Hematopoietic multipotent progenitor cell treated with erythropoietin and hydrocortisone succinate and interleukin-3 and kit ligand, for 4 days (in vitro differentiated cells): ENCODE measurements at regions not wholly inside any gene's neighbourhood (a gene's known extent, or its start where the extent isn't known, plus 50 kb on each side); places are given as distances from the start of the nearest gene placed in this dataset.
"Not testable (repeated sequence)": the region's sequence is repeated elsewhere in the genome, so short reads cannot be mapped to it uniquely, and the experiment has no call there.

Experiments
- DNase-seq: peaks from one replicate; pipeline ENCODE4 v3.0.0-alpha.2; 2015

DNA sequence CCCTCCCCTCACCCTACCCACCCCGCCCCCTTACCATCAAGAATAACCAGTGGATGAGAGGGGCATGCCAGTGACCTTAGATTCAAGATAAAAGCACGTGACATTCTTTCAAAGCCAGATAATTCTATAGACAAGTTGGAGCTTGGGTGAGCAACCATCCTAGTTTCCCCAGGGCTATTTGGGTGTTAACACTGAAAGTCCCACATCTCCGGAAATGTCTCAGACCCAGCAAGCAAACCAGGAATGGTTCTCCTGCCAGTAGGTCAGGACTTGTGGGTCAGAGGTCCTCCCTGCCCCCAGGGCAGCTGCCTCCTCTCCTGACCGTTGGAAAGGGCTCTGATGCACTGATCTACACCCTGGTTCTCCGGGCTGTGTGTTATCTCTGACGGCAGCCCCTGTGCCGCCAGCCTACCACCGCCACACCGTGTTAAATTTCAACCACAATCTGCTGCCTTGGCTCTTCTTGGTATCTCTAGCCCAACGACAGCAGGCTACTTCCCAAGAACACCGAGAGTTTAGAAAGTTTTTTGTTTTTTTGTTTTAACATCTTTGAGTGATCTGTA is 287.0 kb downstream of the BCL2L11 start:
- peak; percentile 79 for DNase-seq

GRCh38 chr2:111410868-111411406 is 290.2 kb downstream of the BCL2L11 start:
- DNase-seq, result not testable (repeated sequence)

DNA sequence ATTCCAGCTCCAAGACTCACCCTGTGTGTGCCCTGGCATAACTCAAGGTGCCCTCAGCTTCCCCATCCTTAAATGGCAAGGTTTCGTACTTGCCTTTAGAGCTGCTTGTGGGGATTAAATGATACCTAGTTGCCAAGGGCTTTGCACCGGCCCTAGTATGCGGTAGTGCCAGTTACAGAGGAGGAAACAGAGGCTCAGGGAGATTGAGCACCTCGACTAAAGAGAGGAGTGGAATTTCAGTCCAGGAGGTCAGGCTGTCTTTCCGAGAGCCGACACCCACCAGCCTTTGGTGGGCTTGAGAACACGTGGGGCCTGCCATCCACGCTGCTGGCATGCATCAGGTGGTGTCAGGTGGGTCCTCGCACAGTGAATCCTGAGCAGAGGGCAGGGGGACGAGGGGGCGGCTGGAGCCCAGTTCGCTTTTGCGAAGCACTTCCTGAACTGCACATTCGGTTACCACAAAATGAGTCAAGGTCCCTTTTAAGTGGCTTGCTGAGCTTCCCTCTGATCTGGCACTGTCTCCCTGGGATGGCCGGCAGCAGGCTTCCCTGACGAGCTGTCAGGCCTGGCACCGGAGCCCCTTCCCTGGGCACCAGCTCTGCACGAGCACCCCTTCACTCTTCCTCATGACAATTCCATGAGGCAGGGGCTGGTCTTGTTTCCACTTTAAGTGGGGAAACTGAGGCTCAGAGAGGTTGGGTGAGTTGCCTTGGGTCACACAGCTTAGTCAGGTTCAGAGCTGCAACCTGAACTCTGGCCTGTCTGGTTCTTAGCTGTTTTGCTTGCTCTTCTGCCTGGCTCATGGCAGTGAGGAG is 291.4 kb downstream of the BCL2L11 start:
- DNase-seq, result not testable (repeated sequence)

DNA sequence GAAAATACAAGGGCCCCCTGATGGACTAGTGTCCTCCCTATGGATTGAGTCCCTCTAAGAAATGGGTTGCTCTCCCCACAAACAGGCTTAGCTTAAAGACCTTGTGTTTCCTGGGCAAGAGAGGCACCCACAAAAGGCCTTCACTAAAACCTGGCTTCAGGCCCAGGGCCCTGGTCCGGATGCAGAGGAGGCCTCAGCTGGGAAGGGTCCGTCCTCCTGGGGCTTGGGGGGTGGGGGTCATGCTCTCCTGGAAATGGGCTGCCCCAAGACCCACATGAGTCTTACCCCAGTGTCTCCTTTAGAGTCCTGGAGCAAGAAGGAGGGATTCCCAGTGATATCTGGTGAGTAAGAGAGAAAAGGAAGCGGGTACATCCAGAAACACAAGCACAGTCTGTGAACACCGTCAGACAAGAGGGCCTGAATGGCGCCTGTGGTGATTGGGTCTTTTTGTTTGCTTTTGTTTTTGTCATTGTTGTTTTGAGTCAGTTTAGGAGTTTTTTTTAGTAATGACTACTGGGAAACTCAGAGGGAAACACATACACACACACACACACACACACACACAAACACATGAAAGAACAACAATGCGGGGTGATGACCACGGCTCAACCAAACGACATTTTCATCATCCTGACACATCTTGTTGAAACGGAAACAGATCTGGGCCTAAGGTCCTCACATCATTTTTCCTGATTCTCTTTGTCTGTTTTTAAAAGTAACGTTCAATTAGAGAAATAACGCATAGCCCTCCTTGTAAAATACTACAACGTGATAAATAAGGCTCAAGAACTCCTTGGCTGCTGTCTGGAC is 292.3 kb downstream of the BCL2L11 start:
- not testable (repeated sequence) for DNase-seq

DNA sequence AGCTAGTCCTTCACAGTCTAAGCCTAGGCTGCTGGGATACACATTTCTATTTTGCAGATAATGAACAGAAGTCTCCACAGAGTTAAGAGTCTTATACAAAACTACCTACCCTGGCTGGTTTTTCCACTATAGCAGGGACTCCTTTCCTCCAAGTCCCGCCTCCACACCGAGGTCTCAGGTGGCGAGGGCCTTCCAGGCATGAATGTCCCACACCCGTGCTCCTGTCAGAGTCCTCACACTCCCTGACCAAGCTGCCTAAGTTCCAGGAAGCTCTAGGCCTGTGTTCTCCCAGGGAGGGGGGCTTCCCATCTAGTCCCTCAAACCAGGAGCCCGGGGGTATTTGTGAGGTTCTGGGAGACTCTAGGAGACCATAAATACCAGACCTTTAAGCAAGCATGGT is 293.2 kb downstream of the BCL2L11 start:
- DNase-seq, result peak; percentile 22

- DNase-seq, result peak; percentile 61
Measured at GRCh38 chr2:111415765-111416743, 295.3 kb downstream of the BCL2L11 start.

- peak; percentile 62 for DNase-seq
Measured at GRCh38 chr2:111417026-111417425, 296.3 kb downstream of the BCL2L11 start.

DNA sequence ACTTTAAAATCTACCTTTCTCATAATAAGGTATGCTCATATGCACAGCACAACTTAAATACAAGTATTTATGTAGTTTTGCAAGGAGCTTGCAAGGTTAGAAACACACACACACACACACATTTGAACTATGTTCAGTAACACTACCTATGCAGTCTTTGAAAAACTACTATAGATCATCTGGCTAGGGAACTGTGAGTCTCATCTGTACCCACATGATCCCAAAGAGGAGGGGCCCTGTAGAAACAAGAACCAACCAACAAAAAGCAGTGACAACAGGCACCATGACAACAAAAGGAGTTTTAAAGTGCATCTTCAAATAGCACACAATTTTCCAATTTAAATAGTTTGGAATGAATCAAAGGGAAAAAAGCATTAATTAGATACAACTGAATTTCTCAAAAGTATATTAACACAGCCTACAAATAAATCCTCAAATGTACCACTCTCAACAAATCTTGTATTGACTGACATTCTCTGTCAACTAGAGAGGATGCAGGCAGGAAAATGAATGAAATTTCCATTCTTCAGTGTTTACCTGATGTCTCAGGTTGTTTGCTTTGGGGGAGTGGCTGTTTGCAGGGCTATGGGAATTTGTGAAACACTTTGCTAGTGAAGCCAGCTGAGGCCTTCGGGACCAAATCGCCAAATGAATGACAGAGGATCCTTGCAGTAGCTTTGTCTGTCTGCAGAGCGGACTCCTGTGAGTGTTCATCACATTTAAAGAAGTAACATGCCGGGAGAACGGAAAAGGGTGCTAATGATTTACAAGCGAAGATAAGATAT is 297.6 kb downstream of the BCL2L11 start:
- DNase-seq, result peak; percentile 74

DNA sequence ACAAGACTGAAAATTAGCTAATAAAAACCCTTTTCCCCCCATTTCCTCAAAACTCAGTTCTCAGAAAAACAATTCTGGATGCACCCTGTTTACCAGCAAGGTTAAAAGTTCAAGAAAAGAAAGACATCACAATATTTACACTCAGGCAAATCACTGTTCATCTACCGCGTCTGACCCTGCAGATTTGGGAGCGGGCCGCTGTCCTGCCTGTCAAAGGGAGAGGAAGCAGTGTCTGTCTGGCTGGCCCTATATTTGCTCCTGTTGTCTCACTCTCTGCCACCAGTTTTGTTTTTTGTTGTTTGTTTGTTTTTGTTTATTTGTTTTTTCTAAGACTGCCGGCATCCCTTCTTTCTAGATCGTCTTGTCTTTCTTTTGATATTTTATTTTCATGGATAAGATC is 299.4 kb downstream of the BCL2L11 start:
- peak; percentile 13 for DNase-seq

- DNase-seq, result peak; percentile 2
Measured at GRCh38 chr2:111420835-111421234, 300.1 kb downstream of the BCL2L11 start.

DNA sequence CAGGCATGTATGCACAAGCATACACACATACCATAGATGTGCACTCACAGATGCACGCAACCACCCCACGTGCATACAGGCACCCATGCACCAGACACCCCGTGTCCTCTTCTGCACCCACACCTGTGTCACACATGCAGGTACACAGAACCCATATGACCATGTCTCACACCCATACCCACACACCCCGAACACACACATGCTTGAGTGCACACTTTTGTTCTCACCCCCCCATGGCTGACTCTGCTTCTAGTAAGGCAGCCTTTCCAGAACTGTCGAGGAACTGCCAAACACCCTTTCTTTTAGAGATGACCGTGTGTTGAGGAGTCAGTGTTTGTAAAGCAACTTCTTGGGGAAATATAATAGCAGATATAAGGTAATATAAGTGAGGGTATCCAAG is 301.2 kb downstream of the BCL2L11 start:
- not testable (repeated sequence) for DNase-seq

DNA sequence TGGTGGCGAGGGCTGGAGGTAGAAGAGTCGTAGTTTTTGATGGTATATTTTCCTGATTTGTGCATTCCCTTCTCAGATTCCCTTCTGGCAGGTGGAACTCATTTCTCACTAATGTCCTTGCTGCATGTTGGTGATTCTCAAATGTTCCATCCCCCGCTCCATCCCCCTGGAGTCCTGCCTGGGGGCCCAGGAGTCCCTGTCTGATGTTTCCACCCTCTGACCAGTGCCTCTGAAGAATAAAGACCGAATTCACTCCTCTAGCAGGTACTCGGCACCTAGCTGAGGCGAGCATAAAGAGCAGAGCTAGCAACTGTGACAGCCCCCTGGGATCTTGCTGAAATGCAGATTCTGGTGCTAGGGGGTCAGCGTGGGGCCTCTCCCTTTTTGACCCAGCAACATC is 301.8 kb downstream of the BCL2L11 start:
- DNase-seq, result not testable (repeated sequence)

DNA sequence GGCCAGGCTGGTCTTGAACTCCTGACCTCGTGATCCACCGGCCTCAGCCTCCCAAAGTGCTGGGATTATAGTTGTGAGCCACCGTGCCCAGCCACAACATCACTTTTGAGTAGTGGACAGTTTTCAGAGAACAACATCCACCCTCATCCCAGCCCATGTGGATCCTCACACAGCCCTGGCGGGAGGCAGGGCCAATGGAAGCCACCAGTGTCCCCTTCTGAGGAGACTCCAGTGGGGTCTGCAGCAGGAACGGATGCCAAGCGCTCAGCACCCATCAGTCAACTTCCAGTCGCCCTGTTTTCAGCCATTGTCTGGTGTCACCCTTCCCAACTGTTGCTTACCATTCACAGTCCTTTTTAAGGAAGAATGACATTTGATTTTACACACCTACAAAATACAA is 302.5 kb downstream of the BCL2L11 start:
- DNase-seq, result not testable (repeated sequence)

- not testable (repeated sequence) for DNase-seq
Measured at GRCh38 chr2:111424176-111424575, 303.5 kb downstream of the BCL2L11 start.

DNA sequence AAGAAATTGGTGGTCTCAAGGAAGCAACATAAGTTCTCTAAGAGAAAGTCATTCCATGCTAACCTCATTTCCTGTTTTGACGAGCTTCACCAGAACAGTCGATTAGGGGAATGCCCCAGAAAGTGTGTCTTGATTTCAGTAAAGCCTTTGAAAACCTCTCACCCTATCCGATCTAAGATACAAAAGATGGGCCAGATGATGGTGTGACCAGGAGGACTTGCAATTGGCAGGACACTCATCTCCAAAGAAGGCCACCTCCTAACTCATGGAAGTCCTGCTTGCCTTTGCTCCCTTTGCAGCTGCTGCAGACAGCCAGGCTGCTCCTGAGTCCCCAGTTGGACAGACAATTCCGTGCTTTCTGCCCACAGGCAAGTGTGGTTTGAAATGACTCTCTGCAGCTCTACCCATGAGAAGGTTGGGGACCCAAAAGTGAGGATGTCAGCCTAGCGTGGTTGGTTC is 304.2 kb downstream of the BCL2L11 start:
- DNase-seq, result peak; percentile 11

GRCh38 chr2:111425789-111426201 is 305.1 kb downstream of the BCL2L11 start:
- not testable (repeated sequence) for DNase-seq

- DNase-seq, result not testable (repeated sequence)
Measured at GRCh38 chr2:111427346-111427745, 306.6 kb downstream of the BCL2L11 start.

DNA sequence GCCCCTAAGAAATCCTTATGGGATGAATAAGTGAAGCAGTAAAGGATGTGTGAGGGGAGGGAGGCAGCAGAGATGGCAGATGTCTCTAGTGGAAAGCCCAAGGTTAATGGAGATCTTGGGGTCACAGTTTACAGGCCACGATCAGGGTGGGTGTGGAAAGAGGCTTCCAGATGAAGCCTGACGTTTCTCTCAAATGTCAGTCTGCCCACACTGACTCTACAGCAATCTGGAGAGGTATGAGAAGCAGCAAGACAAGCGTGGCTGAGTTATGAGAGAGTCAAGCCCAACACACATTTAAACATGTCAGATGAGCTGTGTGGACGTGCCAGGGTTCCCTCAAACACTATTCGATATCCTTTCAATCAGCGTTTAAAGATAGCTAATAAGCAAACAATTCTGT is 308.2 kb downstream of the BCL2L11 start:
- not testable (repeated sequence) for DNase-seq

GRCh38 chr2:111429353-111429752 is 308.6 kb downstream of the BCL2L11 start:
- not testable (repeated sequence) for DNase-seq

GRCh38 chr2:111430817-111431661 is 310.3 kb downstream of the BCL2L11 start:
- not testable (repeated sequence) for DNase-seq
